ENCODE measurements at regions not wholly inside any gene's neighbourhood (a gene's known extent, or its start where the extent isn't known, plus 50 kb on each side); places are given as distances from the start of the nearest gene placed in this dataset.
A peak's percentile ranks its signal among the peaks of the same experiment; 100 is the strongest.
"Not testable (repeated sequence)": the region's sequence is repeated elsewhere in the genome, so short reads cannot be mapped to it uniquely, and the experiment has no call there.

GRCh38 chr7:131084336-131084735 lies 243.3 kb upstream of the MKLN1 start:
- DNase-seq (ENCODE audit: low read depth): not testable (repeated sequence)

DNA sequence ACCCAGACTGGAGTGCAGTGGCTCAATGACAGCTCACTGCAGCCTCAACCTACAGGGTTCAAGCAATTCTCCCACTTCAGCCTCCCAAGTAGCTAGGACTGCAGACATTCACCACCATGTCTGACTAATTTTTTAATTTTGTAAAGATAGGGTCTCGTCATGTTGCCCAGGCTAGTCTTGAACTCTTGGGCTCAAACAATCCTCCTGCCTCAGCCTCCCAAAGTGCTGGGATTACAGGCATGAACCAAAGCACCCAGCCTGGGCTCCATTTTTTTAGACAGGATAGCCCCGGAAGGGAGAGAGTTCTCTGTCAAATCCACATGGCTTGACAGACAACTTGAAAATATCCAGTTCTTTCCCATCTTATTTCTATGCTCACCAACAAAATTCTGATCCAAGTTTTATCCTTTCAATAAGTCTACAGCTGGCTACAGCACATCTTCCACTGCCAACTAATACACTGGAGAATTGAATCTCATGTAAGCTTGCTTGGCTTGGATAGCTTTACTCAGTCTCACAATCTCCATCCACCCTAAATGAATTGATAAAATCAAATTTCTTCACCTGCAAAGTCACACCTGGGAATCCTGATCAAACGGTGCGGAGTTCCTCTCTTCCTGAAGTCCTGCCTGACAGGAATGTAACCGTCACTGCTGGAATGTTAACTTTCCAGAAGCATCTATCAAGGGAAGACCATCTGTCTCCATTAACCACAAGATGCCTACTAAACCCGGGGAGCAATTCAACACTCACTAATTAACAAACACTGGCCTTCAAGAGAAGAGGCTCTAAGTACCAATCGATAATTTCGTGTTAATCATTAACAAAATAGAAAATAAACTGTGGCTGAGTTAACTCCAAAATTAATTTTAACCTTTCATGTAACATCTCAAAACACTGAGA lies 239.7 kb upstream of the MKLN1 start:
- DNase-seq (ENCODE audit: low read depth): no peak

DNA sequence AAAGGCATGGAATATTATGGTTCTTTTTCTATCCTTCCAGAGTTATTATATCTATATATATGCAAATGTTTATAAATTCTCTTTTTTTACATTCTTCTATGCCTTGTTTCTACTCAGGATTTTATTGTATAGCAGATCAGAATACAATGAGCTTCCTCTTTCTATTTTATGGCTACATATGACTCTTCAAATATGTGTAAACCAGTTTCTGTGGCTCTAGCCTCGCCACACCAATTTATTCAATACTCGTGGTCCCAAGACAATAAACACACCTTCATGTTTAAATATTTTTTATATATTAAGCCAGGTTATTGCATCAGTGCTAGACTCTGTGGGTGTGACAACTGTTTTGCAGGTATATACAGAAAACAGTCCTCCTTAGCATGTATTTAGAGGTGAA lies 237.5 kb upstream of the MKLN1 start:
- no peak for DNase-seq (ENCODE audit: low read depth)

DNA sequence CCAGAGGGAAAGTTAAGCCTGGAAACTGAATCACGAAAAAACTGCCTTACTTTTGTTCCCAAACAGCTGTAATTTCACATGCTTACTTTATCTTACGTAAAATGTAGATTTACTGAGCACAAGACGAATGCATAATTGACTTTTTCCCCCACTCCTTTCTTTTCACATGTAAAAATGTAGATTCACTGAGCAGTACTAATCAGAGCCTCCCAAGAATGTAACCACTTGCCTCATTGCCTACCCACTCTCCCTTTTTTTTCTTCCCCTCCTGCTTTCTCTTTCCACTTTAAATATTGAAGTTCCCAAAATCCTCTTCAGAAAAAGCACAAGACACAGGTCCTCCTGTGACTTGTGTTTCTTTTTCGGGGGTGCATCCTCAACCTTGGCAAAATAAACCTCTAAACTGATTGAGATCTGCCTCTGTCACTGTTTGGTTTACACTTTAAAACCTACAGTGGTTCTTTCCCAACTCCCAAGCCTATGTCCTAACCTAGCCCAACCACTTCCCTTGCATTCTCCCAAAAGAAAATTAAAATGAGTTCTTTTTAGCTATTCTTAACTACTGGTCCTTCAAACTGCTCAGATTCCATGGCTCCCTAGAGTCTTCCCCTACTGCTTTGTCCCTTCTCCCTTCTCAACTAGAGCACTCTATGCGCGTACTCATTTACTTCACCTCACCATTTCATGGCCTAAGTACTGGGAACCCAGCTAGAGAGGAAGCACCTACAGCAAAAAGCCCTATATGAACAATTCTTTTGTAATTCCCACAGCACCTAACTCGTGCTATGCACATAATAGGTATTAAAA lies 236.6 kb upstream of the MKLN1 start:
- no peak for DNase-seq (ENCODE audit: low read depth)

- DNase-seq (ENCODE audit: low read depth): no peak
Observed at GRCh38 chr7:131094685-131095084, 233.0 kb upstream of the MKLN1 start.

- DNase-seq (ENCODE audit: low read depth): no peak
Observed at GRCh38 chr7:131095346-131095745, 232.3 kb upstream of the MKLN1 start.

- DNase-seq (ENCODE audit: low read depth): no peak
Observed at GRCh38 chr7:131096267-131096927, 231.3 kb upstream of the MKLN1 start.

DNA sequence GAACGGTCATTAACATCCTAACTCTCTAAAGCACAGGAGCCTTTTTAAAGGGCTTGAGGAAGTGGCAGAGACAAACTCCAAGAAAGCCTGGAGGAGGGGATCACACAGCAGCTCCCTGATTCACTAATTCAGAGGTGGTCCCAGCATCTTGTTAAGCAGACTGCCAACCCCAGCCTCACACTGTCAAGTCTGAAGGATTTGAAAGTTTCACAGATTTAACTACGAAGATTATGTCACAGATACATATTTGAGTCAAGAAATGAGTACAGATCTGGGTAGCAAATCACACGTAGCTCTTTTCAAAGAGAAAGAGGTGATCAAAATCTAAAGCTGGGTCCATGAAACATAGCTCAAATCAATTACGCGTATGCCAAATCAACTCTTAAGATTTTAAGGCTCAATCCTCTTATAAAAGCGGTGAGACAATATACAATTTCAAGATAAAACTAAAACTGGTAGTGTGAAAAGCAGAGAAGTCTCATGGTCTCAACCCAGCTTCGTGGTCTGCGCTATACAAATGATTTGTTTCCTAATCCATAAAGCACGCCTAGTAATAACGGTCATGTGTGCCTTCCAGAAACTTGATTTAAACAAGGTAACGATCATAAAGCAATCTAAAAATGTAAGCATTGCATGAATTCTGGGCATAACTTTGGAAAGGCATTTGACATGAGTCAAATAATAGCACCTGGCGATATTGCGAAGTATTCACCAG lies 229.9 kb upstream of the MKLN1 start:
- DNase-seq (ENCODE audit: low read depth): no peak

- no peak for DNase-seq (ENCODE audit: low read depth)
Observed at GRCh38 chr7:131098527-131098926, 229.1 kb upstream of the MKLN1 start.

DNA sequence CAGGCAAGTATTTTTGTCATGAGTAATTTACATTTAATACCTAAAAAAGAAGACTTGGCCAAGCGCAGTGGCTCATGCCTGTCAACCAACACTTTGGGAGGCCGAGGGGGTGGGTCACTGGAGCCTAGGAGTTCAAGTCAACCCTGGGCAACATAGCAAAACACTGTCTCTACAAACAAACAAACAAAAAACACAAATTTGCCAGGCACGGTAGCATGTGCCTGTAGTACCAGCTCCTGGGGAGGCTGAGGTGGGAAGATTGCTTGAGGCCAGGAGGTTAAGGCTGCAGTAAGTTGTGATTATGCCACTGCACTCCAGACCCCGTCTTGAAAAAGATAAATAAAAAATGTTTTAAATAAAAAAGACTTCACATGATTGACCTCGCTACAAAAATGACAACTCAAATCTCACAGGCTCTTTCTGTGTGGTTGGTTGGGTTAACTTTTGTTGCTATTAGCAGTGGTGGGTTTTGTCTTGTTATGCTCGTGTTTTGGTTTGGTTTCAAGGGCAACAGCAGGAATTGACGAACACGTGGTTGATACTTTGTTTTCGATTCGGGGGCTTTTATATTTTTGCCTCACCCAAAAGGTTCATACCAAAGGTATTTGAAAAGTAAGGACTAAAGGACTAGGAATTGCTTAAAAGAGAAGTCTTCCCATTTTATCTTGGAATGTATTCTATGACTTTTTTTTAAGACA lies 227.2 kb upstream of the MKLN1 start:
- no peak for DNase-seq (ENCODE audit: low read depth)

DNA sequence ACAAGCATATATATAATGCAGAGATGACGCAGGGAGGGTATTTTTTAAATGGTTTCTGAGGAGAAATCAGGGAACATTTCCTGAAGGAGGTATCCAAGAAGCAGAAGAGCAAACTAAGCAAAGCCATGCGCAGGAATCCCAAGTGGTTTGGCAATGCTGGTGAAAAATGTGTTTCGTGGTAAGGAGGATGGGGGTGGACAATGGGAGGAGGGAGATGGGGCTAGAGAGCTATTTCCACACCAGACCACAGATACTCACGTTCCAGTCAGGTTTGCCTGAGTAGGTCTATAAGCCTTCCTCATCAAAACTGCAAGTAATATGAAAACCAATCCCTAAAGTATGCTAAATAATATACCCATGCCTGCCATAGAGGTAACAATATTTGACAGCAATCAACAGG lies 223.7 kb upstream of the MKLN1 start:
- DNase-seq (ENCODE audit: low read depth): no peak

DNA sequence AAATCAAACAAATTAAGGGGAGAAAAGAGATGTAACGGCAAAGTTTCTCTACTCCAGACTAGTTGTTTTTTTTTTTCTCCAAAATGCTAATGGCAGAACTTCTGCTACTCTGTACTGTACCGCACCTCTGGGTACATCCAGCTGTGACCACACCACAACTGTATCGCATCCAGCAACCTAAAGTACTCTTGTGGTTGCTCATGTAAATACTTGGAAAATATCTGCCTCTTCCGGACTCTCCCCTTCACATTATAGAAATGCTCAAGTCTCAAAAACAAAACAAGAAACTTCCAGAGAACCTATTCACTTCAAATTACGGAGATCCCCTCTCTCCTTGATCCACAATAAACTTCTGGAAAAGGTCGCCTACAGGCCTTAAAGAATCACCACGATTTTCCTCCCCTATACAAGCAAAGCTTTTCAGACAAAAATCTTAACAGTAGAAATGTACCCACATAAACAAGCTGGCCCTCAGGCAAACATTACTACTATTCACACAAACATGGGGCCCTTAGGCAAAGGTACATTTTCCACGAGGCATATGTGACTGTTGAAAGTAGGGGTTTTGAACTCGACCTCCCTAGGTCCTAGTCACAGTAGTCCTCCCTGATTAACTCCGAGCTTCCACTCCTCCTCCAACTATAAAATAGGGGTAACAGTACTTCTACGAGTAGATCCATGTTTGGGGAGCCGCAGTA lies 222.9 kb upstream of the MKLN1 start:
- no peak for DNase-seq (ENCODE audit: low read depth)

DNA sequence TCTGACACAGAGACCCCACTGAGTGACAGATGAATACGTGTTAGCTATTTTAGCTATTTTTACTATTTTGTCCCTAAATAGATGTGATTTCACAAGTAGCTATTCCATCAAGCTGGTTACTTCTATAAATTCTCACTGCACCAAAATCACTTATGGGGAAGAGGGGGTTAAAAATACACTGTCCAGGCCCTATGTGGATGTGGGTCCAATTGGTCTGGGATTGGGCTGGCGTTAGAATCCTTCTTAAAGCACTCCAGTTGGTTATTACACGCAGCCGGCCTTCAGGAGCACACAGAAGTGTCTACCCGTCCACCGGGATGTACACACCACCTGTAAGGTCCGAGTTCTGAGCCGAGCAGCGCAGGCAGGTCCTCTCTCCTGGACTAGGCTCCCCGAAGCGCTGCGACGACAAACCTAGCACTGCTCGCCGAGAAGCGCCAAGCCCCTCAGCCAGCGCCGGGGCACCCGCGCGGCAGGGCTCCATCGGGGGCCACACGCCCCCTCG lies 222.3 kb upstream of the MKLN1 start:
- no peak for DNase-seq (ENCODE audit: low read depth)

DNA sequence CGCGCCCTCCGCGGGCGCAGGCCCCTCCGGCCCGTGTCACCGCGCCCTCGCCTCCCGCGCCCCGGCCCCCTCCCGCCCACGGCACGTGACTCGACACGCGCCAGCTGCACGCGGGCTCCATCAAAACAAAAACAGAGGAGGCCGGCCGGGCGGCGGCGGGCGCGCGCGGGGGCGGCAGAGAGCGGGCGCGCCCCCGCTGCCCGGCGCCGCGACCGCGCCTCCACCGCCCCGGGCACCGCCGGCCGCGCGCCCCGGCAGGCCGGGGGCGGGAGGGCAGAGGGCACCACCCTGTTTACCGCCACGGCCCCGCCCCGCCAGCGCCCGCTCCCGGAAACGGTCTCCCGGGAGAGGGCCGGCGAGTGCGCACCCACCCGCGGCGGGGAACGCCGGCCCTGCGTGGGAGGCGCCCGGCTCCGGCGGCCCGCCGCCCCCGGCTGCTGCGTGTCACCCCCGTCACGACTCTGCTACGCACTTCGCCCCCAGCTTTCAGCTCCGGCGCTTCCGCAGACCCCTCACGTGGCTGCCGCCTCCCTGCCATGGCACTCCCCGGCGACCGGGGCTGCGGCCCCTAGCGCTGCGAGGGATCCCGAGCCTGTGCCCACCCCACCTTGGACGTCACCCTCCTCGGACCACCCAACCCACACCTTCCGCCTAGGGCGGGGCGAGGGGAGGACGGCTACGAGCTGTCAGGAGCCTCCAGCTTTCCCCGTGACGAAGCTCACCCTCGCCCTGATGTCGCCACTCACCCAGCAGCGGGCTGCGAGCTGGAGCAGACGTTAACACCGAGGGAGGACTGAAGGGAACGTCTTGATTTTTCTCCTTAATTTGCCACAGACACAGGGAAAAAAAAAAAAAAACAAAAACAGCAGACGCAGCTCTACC lies 221.6 kb upstream of the MKLN1 start:
- peak; percentile 87 for DNase-seq (ENCODE audit: low read depth)

DNA sequence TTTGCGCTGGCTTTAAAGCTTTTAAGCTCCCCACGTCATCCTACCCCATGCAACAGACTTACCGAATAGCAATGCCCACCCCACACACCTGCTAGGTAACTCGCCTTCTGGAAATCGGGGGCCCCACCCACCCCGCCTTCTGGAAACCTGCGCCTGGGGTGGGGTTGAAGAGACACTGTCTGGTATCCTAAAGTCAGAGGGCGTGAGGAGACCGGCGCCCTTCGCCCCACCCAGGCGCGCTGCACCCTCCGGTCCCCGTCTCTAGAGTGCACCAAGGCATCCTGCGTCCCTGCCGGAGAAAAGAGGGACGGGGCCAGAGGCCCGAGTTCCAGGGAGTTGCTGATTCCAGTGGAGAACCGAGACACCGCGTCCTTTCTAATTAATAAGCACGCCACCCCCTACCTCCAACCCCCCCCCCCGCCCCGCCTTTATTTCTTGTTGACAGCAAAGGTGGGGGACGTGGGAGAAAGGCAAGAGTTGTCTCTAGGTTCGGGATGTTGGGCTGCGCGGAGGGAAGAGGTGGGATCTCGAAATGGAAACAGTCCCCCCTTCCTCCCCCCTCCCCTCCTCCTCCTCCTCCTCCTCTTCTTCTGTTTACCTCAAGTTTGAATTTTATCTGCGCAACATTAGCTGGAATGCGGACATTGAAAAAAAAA lies 220.9 kb upstream of the MKLN1 start:
- peak; percentile 31 for DNase-seq (ENCODE audit: low read depth)

- peak; percentile 60 for DNase-seq (ENCODE audit: low read depth)
Observed at GRCh38 chr7:131107337-131108211, 220.1 kb upstream of the MKLN1 start.

GRCh38 chr7:131108212-131108940 lies 219.3 kb upstream of the MKLN1 start:
- DNase-seq (ENCODE audit: low read depth): no peak

Measured in stimulated activated CD8-positive, alpha-beta memory T cell treated with anti-CD3 and anti-CD28 coated beads, Interleukin-12 subunit alpha, Interleukin-12 subunit beta, amount 100 ng/mL, for 4 hours (primary cell).